NCI-H2196 treated with DMSO at 0.1 percent for 48 hours (cell line): ENCODE measurements at regions not wholly inside any gene's neighbourhood (a gene's known extent, or its start where the extent isn't known, plus 50 kb on each side); places are given as distances from the start of the nearest gene placed in this dataset.

ENCODE experiments used
- DNase-seq: peaks from one replicate; lab custom pipeline; 2025; ENCODE audit not compliant: unreplicated experiment; lab: John Stamatoyannopoulos, UW

DNA sequence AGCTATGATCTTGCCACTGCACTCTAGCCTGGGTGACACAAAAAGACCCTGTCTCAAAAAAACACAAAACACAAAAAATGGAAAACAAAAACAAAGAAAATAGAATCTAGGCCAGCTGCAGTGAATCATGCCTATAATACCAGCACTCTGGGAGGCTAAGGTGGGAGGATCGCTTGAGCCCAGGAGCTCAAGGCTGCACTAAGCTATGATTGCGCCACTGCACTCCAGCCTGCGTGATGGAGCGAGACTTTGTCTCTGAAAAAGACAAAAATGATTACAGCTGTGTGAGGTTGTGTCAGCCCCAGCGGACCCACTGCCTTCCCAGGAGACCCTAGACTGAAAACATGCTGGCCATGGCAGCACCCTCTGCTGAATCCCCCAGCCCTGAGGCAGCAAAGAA is 80.2 kb upstream of the ZBTB40 start:
- no peak for DNase-seq

DNA sequence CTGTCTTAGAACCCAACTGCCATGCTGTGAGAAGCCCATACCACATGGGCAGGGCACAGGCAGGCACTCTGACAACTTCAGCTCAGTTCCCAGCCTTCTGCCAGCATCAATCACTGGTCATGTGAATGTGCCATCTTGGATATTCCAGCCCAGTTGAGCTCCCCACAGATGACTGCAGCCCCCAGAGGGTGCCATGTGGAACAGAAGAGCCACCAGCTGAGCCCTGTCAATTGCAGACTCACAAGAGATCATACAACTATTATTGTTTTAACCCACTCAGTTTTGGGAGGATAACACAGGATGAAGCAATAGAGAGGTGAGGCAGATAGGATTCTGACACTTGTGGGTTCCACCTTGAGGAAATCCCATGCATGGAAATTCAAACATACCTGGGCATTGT is 78.4 kb upstream of the ZBTB40 start:
- no peak for DNase-seq

DNA sequence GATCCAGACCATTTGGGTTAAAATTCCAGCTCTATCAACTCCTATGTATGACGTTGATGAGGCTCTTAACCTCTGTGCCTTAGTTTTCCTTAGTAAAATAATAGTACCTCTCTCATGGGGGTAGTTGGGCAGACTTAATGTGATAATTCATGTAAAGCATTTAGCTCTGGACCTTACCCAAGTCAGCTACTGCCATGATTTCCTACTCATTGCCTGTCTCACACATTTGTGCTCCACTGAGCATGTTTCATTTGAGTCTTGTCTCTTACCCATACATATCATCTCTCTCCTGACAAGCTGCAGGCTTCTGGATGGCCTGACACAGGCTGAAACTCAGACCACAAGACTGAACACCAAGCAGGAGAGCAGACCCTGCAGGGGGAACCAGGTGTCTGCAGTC is 77.7 kb upstream of the ZBTB40 start:
- no peak for DNase-seq

DNA sequence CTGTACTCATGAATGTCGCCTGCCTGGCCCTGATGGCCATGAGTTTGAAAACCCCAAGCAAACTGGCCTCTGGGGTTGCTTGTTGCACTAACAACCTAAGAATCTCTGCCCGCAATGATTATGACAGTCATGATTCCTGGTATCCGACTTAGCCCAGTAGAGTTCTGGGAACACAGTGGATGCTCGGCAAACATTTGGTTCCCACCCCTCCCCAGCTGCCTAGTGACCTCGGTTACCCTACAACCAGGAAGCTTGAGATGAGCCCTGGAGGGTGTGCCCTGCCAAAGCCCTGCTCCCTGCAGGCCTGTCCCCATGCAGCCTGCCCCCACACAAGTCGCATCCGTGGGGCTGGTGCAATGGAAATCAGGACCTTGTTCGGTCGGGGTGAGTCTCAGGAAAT is 76.0 kb upstream of the ZBTB40 start:
- DNase-seq = no peak

DNA sequence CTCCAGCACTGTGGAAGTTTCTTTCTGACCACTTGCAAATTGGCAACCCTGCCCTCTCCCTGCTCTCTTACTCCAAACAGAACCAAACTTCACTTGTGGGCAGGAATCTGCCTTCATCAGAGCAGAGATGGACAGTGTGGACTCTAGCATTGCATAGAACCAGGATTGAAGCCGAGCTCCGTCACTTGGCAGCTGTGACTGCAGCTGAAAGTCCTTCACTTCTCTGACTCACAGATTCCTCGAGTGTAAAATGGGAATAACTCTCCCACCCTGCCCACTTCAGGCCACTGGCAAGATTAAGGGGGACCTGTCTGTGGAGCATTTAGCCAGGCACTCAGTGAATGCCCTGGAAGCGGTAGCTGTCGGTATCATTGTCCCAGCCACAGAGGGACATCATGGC is 75.7 kb upstream of the ZBTB40 start:
- DNase-seq = no peak

DNA sequence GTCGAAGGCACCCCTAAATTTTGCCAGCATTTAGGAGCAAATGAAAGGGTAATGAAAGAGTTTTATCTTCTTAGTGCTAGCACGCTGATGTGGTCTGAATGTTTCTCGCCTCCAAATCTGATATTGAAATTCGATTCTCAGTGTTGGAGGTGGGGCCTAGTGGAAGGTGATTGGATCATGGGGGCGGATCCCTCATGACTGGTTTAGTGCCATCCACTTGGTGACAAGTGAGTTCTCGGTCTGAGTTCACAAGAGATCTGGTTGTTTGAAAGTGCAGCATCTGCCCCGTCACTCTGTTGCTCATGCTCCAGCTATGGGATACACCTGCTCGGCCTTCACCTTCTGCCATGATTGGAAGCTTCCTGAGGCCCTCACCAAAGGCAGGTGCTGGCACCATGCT is 75.1 kb upstream of the ZBTB40 start:
- no peak for DNase-seq

DNA sequence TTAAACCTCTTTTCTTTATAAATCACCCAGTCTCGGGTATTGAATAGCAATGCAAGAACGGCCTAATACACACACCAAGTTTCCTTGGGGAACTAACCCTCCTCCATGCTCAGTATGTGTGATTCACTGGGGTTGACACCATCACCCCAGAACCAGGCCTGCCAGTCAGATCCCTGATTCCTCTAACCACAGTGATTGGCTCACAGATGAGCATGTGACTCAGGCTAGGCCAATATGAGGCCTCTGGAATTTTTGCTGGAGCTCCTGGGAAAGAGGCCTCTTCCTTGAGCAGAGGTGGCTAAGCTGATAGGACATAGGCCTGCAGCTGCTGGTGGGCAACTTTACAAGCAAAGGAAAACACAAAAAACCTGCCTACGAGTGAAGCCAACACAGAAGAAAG is 74.7 kb upstream of the ZBTB40 start:
- DNase-seq = no peak

DNA sequence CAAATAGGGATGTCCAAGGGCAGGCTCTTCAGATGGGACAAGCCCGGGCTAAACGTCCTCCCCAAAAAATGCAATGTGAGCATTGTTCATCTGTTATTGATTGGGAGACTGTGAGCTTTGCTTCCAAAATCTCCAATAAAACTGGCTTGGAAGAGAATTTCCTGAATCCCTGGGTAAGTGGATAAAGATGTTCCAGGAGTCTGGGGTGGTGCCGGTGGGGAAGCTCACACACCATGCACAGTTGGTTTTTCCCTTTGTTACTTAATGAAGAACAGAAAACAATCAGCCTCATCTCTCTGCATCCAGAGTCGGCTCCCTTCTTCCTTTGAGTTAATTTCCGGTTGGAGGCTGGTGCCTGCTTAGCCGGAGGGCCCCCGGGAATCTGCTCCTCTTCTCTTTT is 72.1 kb upstream of the ZBTB40 start:
- DNase-seq = no peak

DNA sequence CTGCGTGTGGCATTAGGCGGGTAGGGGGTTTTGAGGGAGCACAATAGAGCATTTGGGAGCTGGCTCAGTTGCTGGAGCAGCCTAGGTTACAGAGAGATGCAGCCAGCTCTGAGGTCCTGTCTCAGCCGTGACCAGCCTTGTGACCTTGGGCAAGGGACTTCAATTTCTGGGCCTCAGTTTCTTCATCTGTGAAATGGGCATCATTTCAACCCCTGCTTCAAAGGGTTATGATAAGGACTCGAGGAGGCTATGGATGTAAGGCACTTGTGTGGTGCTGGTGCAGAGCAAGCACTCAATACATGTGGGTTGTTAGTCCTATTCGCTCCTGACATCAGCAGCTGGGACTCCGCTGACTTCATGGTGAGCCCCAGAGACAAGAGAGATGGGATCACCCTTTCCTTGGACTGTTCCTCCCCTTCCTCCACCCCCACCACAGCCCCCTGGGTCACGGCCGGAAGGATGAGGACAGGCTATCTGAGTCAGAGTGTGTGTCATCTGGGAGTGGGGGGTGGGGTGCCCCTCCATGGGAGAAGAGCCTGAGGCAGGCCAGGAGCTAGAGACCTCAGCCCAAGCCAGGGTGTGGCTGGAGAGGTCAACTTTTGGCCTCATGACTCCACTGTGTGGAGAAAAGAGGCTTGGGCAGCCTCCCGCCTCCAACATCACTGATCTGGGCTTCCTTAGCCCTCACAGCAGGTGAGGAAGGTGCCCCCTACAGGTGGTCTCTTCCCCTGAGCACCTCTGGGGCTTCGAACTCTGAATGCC is 71.4 kb upstream of the ZBTB40 start:
- DNase-seq = no peak

DNA sequence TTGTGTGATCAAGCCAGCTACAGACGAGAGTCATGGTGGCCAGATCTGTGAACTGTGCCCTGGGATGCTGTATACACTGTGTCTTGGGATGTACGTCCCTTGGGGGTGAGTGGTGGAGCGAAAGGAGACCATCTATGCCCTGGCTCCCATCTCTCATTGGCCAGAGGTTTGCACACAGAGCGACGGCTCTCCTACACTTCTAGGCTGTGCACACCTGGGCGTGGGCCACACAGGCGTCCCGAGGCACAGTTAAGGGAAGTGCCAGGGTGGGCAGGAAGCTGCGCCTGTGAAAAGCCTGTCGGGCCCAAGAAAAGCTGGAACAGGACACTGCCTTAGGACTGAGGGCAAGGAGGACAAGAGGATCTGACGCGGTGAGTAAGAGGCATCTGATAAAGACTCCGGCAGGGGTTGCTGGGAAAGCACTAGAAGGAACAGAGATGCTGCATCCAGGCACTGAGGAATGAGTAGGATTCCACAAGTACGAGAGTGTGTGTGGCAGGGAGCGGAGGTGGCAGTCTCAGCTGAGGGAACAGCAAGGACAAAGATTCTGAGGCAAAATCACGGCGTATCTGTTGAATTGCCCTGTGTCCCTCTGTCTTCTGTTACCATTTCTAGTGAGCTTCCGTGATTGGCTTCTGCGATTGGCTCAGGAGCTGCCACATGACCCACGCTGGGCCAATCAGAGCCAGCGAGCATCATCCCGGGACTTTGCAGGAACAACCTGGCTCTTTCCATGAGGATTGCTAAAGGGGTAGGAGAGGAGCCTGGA is 67.9 kb upstream of the ZBTB40 start:
- no peak for DNase-seq

DNA sequence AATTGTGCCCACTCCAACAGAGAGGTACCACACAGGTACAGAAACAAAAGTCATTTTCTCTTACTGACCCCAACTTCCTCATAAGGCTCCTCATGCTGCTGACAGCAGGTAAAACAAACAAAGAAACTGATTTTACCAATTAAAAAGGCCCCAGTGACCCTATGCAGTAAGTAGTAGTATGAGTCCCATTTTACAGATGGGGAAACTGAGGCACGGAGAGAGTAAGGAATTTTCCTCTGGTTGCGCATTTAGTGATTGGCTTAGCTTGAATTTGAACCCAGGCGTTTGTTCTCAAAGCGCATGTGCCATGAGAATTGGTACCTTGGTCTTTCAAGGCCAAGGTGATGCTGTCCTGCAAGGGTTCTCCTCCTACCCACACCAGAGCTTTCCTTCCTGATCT is 66.1 kb upstream of the ZBTB40 start:
- no peak for DNase-seq

DNA sequence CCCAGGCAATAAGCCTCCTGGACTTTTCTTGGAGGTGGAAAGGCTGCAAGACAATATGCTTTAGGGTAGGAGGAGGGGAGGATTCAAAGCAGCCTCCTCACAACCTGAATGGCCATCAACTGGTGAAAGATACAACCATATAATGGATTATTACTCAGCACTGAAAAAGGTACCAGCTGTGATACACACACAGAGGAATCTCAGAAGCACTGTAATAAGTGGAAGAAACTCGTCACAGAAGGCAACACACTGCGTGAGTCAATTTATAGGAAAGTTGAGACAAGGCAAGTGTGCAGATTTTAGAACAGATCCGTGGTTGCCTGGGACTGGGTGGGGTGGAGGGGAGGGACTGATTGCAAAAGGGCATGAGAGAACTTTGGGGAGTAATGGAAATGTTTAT is 64.9 kb upstream of the ZBTB40 start:
- no peak for DNase-seq

DNA sequence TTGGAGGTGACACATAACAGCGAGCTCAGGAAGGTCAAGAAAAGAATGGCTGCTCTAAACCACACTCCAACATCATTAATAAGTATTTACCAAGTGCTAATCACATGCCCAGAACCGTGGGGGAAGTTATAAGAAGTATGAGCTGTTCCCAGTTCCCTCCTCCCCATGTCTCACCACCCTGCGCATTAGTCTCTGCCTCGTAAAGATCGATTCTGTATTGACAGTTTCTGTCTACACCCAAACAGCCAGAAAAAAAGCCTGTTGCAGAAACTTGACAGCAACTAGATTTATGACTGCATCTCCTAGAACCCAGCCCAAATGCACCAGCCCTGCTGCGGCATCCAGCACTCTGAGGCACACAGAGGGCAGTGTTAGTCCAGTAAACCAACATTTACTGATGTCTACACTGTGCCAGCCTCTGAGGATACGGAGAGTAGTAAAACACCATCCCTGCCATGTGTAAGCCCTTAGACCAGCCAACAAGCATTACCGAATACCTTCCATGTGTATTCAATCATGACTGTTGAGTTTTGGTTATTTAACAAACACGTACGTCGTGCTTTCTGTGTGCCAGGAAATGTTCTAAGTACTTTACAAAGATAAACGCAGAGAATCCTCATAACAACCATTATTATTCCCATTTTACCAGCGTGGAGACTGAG is 63.6 kb upstream of the ZBTB40 start:
- no peak for DNase-seq

DNA sequence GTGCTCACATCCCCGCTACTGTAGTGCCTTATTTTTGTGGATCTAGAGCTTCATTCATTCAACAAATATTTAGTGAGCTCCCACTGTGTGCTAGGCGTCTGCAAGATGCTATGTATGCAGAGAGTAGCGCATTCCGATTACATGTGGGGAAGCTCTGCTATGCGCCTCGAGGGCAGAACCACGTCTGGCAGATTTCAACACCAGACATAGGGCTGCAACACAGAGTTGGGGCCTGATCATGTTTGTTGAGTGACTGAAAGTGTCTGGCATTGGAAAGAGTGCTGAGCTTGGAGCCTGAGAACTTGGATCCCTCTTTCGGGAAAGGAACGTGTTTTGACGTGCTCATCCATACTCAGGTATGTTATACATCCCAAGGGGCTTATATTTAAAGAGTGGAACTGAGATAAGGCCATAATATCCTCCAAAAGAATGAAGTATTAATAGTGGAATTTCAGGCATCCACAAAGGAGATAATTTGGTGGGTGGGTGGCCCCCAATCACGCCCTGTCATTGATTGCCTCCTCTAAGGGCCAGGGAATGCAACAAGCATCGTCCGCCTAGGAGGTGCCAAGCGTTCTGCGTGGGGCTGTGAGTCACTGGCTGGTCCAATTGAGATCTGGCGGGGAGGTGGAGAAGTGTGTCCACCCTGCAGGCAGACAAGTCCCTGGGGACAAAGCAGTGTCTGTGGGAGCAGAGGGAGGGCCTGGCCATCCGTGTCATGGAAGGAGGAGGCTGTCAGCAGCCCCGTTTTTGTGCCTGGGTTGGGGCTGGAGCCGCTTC is 62.8 kb upstream of the ZBTB40 start:
- DNase-seq = no peak

DNA sequence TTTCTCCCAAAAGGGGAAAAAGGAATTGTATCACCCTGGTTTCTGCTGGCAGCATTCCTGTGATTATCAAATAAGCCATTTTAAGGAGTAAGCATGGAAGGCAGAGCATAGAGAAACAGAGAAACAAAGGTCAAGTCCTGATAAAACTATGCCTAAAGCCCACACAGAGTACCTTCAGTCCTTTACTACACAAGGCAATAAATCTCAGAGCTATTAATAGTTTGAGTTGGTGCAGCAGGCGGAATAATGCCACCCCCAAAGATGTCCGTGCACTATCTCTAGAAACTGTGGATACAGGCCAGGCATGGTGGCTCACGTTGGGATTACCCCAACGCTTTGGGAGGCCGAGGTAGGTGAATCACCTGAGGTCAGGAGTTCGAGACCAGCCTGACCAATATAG is 58.1 kb upstream of the ZBTB40 start:
- DNase-seq = no peak

DNA sequence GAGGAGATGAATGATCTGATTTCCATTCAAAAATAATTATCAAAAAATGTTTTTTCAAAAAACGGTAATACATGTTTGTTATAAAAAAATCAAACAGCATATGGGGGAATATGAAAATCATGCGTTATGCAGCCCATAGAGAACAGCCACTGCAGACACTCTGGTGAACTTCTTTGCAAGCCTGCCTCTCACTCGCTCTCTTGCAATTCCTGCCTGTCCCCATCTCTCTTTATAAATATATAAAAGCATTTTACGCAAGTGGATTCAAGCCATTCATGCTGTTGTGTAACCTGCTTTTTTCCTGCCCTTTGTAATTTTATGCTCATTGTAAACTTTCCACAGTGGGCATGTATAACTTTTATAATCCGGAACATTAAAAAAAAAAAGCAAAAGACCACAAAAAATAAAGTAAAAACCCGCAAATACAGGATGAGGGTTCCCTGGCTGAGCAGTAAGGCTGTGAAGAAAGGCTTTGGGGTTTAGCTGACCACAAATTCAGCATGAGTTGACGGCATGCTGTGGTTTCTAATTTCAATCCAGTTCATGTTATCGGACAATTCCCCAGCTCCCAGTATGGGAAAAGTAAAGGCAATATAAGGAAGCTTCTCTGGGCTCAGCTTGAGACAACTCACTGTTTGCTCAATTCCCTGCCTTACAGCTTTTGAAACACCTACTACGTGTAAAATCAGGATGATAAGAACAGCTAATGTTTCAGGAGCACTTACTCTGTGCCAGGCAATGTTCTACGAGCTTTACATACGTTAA is 52.8 kb upstream of the ZBTB40 start:
- DNase-seq = no peak

DNA sequence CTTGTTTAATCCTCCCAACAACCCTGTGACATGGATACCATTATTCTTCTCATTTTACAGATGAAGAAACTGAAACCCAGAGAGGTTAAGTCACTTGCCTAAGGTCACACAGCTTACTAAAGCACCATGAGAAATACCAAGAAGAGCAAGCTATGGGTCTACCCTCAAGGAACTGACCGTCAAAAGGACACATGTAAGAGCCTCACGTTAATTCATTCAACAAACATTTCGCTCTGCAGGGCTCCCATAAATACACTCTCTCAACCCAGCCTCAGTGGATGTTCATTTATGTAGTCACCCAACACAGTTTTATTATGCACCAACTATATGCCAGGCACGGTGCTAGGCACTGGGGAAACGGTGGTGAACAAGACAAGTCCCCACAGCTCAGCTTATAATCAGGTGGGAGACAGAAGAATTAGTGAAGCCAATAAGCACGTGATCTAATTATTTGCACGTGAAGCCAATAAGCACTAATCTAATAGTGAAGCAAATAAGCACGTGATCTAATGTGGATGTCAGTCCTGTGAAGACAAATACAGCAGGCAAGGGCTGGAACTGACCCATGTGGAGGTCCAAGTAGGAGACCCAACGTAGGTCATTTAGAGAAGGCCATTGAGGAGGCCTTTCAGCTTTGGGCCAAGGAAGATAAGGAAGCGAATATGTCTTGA is 52.1 kb upstream of the ZBTB40 start:
- no peak for DNase-seq
